GM21786 (cell line): ENCODE measurements at regions not wholly inside any gene's neighbourhood (a gene's known extent, or its start where the extent isn't known, plus 50 kb on each side); places are given as distances from the start of the nearest gene placed in this dataset.

Experiments used
- ATAC-seq: cut with Tn5 transposase; IDR thresholded peaks from one replicate; pipeline ENCODE4 v1.9.1; 2021; ENCODE audit not compliant: unreplicated experiment

DNA sequence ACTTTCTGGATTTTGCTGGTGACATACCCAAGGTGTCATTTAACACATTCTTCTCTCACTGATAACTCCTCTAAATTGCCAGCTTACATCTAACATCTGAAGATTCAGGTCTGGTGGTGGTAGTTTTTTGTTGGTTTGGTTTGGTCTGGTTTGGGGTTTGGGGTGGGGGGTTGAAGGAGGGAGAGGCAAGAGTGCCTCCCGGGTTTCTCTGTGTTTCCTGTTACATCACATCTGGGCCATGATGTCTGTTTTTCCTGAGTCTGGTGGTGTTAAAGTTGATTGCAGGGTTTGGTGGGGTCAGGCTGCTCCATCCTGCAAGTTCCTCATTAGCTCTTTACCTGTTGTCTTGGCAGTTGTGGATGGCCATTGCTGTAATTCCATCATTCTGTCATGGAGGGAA, 155.8 kb upstream of the UBL3 start:
- ATAC-seq, result no peak

DNA sequence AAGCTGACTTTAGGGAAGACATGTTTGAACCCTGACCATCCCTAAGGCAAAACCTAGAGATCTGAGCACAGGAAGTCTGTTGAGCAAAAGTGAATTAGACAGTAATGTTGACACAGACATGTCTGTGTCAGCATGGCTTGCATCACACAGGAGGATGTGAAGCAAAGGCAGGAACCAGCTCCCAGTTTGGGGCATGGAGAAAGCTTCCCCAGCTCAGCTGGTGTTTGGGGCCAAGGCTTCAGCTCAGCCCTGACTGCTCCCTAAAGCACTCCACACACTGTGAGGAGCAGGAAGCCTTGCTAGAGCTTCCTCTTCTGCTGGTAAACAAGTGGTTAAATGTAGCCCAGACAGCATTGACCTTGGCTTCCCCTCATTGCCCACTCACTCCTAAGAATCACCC, 153.8 kb upstream of the UBL3 start:
- ATAC-seq, result no peak

DNA sequence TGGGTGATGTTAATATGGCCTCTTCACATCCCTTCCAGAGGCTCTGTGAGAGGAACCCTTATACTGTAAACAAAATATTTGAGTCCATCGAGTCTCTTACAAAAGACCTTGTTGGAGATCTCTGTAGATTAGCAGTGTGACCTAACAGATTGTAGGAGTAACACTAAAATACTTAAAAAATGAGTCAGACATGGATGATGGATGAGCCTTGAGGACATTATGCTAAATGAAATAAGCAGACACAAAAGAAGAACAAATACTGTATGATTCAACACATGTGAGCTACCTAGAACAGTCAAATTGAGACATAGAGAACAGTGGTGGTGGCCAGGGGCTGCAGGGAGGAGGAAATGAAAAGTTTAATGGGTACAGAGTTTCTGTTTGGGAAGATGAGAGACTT, 152.2 kb upstream of the UBL3 start:
- no peak for ATAC-seq

- ATAC-seq, result no peak
Measured at GRCh38 chr13:30000370-30000765, 150.0 kb upstream of the UBL3 start.

- ATAC-seq, result no peak
Measured at GRCh38 chr13:29999492-30000369, 149.3 kb upstream of the UBL3 start.

- no peak for ATAC-seq
Measured at GRCh38 chr13:29996316-29996715, 145.9 kb upstream of the UBL3 start.

DNA sequence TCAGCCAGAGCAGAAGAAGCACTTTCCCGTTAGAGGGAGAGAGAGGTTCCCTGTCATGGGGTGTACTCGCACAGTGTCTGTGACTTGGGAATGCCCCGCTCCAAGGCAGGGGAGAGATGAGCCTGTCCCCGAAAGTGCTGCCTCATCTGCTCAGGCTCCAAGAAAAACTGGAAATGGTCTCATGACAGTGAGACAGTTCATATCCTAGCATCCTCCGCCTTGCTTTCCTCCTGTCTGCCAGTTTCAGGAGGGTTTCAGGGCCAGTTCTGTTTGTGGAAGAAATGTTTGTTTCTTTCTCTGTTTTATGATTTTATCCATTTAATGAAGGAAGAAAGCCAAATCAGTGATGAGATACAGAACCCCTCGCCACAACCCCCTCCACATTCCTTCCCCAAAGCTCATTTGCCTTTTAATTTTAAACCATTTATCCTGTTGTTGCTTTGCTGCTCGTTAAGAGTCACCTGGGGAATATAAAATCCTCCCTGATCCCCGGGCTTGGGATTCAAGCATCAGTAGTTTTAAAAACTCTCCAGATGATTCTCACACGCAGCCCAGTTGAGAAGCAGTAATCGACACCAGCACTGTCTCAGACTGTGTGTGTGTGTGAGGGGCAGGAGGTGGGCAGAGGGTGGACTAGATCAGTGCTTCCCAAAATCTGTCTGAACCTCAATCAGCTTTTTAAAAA, 144.6 kb upstream of the UBL3 start:
- no peak for ATAC-seq

- no peak for ATAC-seq
Measured at GRCh38 chr13:29993716-29994488, 143.5 kb upstream of the UBL3 start.

DNA sequence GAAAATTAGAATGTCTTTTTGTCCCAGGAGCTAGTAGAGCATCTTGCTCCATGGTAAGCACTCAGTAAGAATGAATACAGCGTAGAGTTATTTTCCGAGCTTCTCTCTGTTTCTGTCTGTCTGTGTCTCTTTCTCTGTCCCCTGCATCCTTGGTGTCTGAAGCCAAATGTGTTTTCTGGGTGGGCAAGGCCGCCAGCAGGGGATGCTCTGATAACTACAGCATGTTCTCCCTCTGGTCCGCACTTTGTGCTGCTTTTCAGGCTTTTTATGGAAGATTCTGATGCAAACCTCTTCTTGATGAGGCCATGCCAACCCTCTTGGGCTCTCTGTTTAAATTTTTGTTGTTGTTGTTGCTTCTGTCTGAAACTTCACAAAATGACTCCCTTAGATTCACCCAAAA, 142.8 kb upstream of the UBL3 start:
- no peak for ATAC-seq

- ATAC-seq, result no peak
Measured at GRCh38 chr13:29991343-29991742, 140.9 kb upstream of the UBL3 start.

DNA sequence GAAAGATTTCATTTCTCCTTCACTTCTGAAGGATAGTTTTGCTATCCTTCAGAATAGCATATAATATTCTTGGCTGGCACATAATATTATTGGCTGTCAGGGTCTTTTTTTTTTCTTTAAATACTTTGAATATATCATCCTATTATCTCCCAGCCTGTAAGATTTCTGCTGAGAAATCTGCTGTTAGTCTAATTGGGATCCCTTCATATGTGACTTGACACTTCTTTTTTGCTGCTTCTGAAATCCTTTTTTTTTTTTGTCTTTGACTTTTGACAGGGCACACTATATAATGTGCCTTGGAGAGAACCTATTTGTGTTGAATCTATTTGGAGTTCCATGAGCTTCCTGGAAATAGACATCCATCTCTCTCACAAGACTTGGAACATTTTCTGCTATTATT, 136.9 kb upstream of the UBL3 start:
- no peak for ATAC-seq

DNA sequence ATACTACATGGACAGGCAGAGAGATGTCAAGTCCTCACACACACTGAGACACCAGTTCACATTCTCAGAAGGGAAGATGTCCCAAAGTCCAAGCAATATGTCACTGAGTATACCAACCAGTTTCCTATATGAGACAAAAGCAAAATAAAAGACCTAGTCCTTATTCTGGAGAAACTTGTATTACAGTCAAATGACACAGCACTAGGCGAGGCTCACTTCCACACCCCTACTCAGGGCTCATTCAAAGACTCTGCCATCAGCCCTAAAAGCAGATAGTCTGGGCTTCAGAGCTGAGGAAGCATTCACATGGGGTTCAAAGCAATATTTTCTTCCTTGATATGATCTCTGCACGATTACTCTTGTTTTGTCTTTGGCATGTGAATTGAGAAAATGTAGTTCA, 129.9 kb upstream of the UBL3 start:
- no peak for ATAC-seq

- no peak for ATAC-seq
Measured at GRCh38 chr13:29978211-29978610, 127.8 kb upstream of the UBL3 start.

- no peak for ATAC-seq
Measured at GRCh38 chr13:29977476-29978120, 127.2 kb upstream of the UBL3 start.

GRCh38 chr13:29976535-29976934, 126.1 kb upstream of the UBL3 start:
- ATAC-seq, result no peak

GRCh38 chr13:29975283-29975682, 124.9 kb upstream of the UBL3 start:
- no peak for ATAC-seq

DNA sequence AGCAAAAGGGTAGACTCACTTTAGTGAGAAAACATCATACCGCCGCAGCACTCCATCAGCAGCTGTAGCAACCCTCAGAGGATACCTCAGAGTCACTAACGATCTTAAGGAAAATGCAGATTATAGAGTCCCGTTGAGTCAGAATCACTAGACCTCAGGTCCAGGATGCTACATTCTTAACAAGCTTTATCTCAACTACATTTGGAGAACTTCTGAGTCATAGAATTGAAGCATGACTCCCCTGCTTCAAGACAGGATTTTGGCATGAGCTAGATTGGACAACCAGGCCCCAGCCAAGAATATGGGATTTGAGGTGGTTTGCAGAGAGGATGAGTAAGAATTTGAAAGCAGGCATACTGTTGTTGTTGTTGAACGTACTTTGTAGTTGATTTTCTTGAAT, 118.9 kb upstream of the UBL3 start:
- ATAC-seq, result no peak

DNA sequence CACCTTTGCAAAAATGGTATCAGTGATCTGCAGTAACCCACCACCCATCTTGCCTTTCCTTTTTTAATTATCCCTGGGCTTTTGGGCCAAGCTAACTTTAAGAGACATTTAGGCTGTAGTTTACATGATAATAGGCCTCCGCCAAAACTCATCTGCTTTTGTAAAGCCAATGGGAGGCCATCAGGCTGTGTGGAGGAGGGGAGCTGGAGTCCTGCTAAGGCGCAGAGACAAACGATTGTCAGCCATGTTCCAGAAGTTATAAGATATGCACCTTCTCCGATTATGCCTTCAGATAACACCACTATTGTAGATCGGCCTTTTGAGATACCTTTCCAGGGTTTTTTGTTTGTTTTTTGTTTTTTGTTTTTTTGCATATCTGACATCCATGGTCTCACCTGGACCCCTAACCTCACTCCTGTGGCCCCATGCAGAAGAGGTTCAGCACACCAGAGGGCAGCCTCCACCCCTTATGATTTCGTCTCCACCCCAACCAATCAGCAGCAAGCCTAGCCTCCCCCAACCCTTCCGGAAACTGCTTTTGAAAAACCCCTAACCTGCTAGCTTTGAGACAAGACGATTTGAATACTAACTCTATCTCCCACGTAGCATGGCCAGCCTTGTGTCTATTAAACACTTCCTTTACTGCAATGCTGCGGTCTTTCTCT, 113.9 kb upstream of the UBL3 start:
- no peak for ATAC-seq

DNA sequence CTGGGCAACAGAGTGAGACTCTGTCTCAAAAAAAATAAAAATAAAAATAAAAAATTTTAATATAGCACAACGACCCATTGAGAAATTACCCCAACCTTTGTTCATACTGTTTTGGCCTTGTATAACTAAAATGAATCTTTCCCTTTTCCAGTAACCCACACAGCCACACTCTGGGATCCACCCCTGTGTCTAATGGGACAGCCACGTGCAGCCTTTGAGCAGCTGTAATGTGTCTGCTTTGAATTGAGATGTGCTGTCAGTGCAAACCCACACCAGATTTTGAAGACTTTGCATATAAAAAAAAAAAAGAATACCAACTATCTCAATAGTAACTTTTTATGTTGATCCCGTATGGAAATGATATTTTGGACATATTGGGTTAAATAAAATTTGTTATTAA, 112.7 kb upstream of the UBL3 start:
- ATAC-seq, result no peak

DNA sequence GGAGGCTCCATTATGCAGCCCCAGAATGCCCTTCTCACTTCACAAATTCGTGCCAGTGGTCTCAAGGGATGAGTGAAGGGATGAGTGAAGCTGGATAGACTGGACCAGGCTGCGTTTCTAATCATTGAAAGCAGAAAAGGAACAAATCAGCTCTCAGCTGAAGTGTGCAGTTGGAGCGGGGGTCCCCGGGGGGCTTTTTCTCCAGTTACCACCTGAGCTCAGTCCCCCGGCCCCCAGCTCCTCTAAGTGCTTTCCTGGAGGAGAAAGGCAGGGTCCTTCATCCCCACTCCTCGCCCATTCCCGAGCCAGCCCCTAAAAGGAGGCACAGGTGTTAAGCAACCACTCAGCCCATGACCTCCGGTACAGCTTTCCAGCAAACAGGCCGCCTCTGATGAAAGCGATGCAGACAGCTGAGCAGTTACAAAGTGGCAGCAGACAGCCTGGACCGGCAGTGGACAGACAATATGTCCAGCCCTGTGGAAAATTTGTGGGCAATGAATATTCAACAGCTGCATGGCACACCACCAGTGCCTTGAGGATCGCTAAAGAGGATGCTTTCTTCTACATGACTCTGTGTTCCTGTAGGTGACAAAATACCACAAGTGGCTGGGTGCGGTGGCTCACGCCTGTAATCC, 110.7 kb upstream of the UBL3 start:
- ATAC-seq, result no peak
